ENCODE measurements at regions not wholly inside any gene's neighbourhood (a gene's known extent, or its start where the extent isn't known, plus 50 kb on each side); places are given as distances from the start of the nearest gene placed in this dataset.
A peak's percentile ranks its signal among the peaks of the same experiment; 100 is the strongest.
"Not testable (repeated sequence)": the region's sequence is repeated elsewhere in the genome, so short reads cannot be mapped to it uniquely, and the experiment has no call there.

DNA sequence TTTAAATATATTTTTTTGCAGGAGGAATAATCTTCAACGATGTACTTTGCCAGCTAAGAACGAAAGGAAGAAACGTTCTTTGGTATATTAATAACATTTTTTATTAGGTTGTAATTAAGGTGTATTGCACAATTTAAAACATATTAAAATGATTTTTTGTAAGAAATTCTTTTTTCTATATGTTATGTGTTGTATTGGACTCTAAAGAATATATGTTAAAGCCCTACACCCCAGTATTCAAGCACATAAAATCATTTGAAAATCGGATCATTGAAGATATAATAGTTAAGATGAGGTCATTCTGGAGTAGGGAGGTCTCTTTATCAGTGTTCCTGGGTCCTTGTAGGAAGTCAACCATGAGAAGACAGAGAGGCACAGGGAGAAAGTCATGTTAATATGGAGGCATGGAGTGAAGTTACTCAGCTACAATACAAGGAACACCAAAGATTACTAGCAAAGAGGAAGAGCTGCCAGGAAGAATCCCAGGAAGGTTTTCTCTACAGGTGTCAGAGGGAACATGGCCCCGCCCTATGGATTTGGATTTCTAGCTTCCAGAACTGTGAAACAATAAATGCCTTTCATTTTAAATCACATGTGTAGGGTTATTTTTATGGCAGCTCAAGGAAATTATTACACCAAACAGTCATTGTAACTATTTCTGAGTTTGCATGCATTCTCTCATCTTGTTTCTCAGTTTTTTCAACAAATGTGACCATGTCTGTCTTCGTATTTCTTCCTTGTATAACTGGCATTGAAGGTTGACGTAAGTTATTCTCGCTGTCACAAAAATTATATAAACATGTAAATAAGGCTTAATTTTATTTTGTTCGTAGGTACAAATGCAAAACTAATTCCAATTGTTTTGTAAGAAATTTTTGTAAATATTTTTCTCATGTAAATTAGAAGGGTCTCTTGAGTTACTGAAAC lies 75.4 kb upstream of the VPREB1 start:
- no peak for DNase-seq

DNA sequence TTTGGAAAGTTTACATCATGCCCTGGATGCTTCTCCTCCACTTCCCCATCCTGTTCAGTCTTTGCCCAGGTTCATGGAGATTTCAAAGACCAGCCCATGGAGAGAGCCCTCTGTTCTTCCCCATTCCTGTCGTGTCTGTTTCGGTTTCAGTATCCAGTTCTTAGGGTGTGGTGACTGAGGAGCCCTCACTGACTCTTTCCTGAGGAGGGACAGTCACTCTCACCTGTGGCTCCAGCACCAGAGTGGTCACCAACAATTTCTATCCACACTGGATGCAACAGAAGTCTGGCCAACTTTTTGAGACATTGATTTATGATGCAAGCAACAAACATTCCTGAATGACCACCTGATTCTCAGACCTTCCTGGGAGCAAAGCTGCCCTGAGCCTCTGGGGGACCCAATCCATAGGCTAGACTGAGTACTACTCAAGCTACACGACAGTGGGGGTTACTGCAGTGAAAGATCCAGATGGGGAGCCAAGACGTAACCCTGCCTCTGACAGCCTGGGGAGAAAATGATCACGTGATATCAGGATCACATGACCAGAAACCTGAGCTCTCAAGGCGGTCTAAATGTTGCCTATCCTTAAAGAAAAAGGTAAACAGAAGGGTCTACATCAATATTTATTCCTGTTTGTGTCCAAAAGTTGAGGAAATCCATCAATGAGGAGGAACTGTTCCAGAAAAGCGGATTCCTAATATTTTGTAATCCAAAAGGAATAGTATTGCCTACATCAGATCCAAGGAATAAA lies 76.2 kb upstream of the VPREB1 start:
- DNase-seq = no peak

DNA sequence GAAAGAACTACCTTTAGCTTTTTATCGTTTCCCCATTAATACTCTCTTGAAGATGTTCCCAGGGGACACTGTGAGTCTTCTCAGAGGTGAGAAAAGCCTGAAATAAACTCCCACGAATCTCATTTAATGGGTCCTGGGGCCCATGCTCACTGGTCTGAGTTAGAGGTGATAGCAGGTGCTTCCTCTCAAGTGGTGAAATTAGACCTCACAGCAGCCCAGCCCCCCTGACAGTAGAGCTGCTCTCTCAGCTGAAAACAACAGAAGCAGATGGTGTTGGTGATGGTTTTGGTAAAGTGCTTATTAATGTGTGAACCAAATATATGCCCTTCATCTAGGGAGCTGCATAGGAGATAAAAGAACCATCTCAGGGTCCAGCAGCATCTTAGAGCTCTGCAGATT lies 76.8 kb upstream of the VPREB1 start:
- DNase-seq = no peak

- DNase-seq = no peak
Observed at GRCh38 chr22:22166941-22167713, 77.5 kb upstream of the VPREB1 start.

GRCh38 chr22:22165936-22166710 lies 78.5 kb upstream of the VPREB1 start:
- DNase-seq = no peak

DNA sequence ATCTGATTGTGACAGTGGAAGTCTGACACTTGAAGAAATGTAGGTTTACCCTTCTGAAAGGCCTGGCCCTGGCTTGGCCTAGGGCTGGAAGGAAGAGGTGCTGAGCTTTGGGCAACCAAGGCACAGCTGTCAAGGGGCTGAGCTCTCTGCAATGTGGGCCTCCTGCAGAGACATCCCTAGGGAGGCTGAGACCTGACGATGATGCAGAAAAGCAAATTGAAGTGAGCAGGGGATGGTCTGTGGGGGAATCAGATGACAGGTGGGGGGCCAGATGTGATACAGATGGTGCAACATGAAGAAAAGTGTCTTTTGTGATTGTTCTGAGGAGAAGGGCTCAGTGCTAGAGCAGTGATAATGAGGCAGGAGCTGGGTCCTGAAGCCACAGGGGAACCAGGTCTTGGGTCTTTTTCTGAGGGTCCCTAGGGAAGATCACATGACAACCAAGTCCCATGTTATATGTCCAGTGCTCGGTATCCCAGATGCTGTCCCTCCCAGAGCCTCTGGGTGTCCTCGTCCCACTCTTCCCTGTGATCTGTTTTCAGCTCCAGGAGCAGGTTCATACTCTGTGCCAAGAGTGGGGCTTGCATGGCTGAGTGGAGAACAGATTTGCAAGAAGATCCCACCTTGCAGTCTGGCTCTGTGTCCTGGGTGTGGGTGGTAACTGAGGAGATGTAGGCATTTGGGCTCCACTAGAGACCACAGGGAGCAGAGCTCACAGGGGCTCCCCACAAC lies 79.9 kb upstream of the VPREB1 start:
- no peak for DNase-seq

DNA sequence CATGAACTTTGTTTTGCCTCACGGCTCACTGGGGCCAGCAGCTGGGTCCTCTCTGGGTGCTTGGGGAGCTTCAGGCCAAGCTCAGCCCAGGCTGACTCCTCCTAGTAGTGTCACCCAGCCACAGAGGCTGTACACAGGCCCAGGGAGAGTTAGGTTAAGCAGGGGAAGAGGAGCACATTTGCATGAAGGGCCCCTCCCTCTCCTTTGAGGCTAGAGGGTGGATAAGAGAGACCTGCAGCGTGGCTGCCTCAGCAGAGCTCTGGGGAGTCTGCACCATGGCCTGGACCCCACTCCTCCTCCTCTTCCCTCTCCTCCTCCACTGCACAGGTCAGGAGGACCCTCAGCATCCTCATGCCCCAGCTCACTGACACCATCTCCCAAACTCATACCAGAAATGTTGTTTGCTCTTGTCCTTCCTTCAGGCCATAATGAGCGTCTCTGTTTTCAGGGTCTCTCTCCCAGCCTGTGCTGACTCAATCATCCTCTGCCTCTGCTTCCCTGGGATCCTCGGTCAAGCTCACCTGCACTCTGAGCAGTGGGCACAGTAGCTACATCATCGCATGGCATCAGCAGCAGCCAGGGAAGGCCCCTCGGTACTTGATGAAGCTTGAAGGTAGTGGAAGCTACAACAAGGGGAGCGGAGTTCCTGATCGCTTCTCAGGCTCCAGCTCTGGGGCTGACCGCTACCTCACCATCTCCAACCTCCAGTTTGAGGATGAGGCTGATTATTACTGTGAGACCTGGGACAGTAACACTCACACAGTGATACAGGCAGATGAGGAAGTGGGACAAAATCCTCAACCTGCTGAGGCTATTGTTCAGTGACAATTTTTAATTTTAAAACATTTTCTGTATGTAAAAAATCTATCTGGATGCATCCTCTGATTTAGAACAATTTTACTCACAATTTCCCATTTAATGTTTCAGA lies 82.4 kb upstream of the VPREB1 start:
- DNase-seq = no peak

DNA sequence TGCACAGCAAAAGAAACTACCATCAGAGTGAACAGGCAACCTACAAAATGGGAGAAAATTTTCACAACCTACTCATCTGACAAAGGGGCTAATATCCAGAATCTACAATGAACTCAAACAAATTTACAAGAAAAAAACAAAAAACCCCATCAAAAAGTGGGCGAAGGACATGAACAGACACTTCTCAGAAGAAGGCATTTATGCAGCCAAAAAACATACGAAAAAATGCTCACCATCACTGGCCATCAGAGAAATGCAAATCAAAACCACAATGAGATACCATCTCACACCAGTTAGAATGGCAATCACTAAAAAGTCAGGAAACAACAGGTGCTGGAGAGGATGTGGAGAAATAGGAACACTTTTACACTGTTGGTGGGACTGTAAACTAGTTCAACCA lies 83.8 kb upstream of the VPREB1 start:
- DNase-seq = not testable (repeated sequence)

- no peak for DNase-seq
Observed at GRCh38 chr22:22159384-22159783, 85.2 kb upstream of the VPREB1 start.

- no peak for DNase-seq
Observed at GRCh38 chr22:22158965-22159364, 85.6 kb upstream of the VPREB1 start.

DNA sequence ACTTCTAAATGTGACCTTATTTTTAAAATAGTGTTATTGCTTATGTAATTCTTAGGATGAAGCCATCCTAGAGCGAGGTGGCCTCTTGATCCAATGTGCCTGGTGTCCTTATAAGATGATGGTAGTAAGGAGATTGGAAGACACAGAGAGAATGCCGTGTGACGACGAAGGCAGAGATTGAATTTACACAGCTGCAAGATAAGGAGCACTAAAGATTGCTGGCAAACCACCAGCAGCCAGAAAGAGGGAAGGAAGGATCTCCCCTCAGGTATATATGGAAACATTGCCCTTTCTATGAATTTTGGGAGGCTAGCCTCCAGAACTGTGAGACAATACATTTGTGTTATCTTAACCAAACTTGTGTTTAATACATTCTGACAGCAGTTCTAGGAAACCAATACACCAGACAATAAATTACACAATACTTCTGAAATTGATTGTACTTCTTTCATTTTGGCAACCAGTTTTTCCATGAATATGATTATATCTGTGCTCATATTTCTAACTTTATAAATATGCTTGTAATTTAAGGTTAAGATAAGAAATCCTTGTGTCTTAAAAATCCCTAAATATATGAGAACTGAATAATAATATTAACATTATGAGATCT lies 86.3 kb upstream of the VPREB1 start:
- no peak for DNase-seq

- DNase-seq = no peak
Observed at GRCh38 chr22:22157348-22157725, 87.2 kb upstream of the VPREB1 start.

DNA sequence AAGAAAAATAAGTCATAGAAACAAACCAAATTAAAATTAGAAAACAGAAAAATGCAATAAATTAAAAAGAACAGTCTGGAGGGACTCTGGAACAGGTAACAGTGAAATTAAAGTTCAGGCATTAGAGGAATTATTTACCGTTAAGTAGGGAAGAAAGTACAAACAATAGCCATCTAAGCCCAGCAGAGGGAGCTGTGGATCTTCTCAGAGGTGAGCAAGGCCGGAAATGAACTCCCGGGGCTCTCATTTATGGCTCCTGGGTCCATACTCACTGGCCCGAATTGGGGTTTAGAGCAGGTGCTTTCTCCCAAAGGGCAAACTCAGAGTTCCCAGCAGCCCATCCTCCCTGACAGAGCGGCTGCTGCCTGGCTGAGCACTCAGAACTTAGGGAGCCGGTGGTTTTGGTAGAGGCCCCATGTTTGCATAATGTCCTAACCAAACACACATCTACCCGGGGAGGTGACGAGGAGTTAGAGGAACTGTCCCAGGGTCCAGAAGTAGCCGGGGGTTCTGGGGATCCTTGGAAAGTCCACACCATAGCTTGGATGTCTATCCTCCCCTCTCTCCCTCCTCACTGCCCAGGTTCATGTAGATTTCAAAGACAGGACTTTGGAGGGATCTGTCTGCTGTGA lies 87.8 kb upstream of the VPREB1 start:
- DNase-seq = peak; percentile 39 to 40

DNA sequence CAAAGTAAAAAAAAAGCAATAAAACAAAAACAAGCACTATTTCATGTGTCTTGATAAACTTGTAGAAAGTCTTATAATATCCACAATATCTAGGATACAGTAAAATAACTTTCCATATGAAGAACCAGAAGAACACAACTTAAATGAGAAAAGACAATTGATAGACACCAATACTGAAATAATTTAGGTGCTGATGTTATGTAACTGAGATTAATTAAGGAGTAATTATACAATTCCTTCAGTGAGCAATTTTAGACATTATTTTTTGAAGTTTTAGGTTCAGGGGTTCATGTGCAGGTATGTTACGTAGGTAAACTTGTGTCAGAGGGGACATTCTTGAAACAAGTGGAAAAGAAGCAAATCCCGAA lies 88.3 kb upstream of the VPREB1 start:
- DNase-seq = no peak

GRCh38 chr22:22155607-22156006 lies 89.0 kb upstream of the VPREB1 start:
- DNase-seq = no peak

DNA sequence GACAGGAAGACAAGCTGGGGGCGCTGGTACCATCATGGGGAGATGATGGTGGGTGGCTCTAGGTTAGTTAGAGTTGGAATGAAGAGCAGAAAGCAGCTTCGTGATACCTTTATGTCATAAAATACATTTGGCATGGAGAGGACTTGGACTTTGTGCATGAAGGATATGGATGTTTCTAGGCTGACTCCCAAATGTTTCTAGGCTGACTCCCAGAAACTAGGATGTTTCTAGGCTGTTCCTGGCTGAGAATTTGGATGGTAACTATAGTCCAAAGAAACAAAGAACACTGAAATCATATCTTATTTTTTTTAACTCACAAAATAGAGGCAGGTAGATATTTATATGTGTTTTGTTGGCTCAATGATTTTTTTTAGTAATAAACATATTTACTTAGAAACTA lies 89.4 kb upstream of the VPREB1 start:
- no peak for DNase-seq

GRCh38 chr22:22154040-22154439 lies 90.5 kb upstream of the VPREB1 start:
- no peak for DNase-seq

DNA sequence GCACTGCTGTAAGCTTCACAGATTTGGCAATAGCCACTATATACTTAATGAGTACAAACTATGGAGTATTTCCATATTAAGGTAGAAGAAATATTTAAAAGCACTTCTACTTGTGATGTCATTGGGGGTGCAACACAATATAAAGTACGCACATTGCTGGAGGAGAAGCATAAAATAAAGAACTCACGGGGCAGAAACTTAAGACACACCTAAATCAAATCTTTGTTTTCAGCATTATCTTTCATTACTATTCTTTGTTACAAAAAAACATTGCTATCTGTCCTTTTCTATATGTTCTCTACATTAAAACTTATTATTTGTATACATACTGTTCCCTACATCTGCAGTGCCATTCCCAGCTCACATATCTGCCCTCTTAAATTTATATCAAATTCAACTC lies 93.3 kb upstream of the VPREB1 start:
- DNase-seq = no peak

DNA sequence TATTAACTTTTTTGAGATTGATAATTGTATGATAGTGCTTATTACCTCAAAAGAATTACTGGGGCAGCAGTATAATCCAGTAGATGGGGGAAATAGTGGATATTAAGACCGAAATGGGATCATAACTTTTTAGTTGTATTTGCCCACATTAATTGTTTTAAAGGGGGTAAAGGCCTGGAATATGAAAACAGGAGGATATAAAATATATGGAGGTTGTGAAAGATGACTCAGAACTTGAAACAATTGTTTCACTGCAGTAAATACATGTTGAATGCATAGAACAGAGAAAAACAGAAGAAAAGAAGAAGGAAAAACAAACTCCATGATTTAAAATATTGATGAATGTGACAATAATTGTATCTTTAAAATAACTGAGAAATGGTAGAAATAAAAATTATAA lies 94.1 kb upstream of the VPREB1 start:
- DNase-seq = no peak

- DNase-seq = no peak
Observed at GRCh38 chr22:22148905-22149304, 95.7 kb upstream of the VPREB1 start.

Measured in activated CD4-positive, alpha-beta T cell treated with anti-CD3 and anti-CD28 coated beads, Interleukin-2, amount 50 U/mL, for 4 hours (primary cell).